Right lobe of liver (tissue), 6 donors: ENCODE measurements at regions not wholly inside any gene's neighbourhood (a gene's known extent, or its start where the extent isn't known, plus 50 kb on each side); places are given as distances from the start of the nearest gene placed in this dataset.

Experiments used
- ATAC-seq, 4 donors: fragments of 200-7000 bp; cut with Tn5 transposase; one replicate each; pipeline ENCODE4 v1.9.1; 2020; ENCODE audit warnings: mild to moderate bottlenecking in 4 of 4, moderate library complexity in 4 of 4
- DNase-seq, 3 donors: peaks; one replicate each; pipeline ENCODE4 v3.0.0-alpha.2; 2020
- H3K27ac ChIP-seq, 3 donors: fragments of 200-600 bp; one replicate each; pipeline ENCODE4 v1.8.0; 2022
- H3K27me3 ChIP-seq, 2 donors: fragments of 200-600 bp; one replicate each; pipeline ENCODE4 v1.8.0; 2022
- H3K36me3 ChIP-seq, 4 donors: fragments of 200-600 bp; sonication (generic) in 1 of 4; one replicate each; pipeline versions ENCODE4 v1.5.1 to v1.8.0; 2017 to 2022; ENCODE audit warnings: control low read depth in 1 of 4
- H3K4me1 ChIP-seq, 4 donors: fragments of 200-600 bp; sonication (generic) in 1 of 4; one replicate each; pipeline versions ENCODE4 v1.5.1 to v1.8.0; 2017 to 2022; ENCODE audit warnings: control low read depth in 1 of 4
- H3K4me3 ChIP-seq, 3 donors: fragments of 200-600 bp; one replicate each; pipeline ENCODE4 v1.8.0; 2022
- H3K9me3 ChIP-seq, 4 donors: fragments of 200-600 bp; sonication (generic) in 1 of 4; one replicate each; pipeline versions ENCODE4 v1.5.1 to v1.8.0; 2017 to 2022; ENCODE audit warnings: control low read depth in 1 of 4
- POLR2A ChIP-seq: fragments of 450-650 bp; IDR thresholded peaks from one replicate; pipeline ENCODE4 v1.6.1; 2017; ENCODE audit warnings: antibody characterized with exemption, mild to moderate bottlenecking
- WGBS: methylation state at CpG from one replicate; pipeline ENCODE4 v1.1.6; 2018; ENCODE audit warnings: low coverage, low lambda C conversion rate; ENCODE audit not compliant: insufficient coverage; ENCODE audit errors: missing lambda C conversion rate; 5-methylcytosine and 5-hydroxymethylcytosine counted together
- intact Hi-C, 2 donors: fragments of 100-400 bp; cut with DNase I; formaldehyde crosslinking; loops; one replicate each; pipeline versions ENCODE4 v1.11.2 to v1.14.1; 2022
- TF ChIP-seq, protein P1 (sequence below), 4 donors: fragments of 200-600 bp in 3 of 4; fragments of 450-650 bp in 1 of 4; IDR thresholded peaks; one replicate each; pipeline versions ENCODE4 v1.5.1 to v1.8.0; 2016 to 2022; ENCODE audit warnings: antibody characterized with exemption in 4 of 4, mild to moderate bottlenecking in 2 of 4
- donor health status: DM: no; HTN: yes; CAD: no.
- donor health status: DM: no; HTN: no; CAD: no.
- donor health status: DM: no; HTN: no; CAD: no.
- donor health status: DM: no; HTN: yes; CAD: no.
- donor health status: DM: no; HTN: yes; CAD: no.

DNA sequence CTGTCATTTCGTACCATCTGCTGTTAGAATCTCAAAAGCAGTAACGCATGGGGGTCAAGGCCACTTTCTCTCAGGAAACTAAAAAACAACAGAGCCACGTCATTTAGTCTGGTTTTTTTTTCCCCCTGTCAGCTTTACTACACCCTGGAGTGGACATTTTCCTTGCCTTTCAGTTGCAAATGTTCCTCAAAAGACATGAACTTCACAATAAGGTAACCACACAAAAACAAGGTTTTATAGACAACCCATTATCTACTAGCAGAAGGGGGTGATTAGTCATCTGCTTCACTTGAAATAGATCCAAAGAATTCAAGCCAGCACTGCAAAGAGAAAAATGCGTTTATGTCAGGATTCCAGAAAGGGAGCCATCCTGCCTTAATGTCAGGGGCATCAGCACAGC is 171.8 kb upstream of the CDIN1 start:
- no peak overlapping the region for H3K27ac ChIP-seq
- H3K4me1 ChIP-seq = no peaks in the 10 kb centered on the region
- no peaks in the 10 kb centered on the region for H3K36me3 ChIP-seq
- DNase-seq (no peak), ATAC-seq (no peak)
- TF ChIP-seq, protein P1, sequence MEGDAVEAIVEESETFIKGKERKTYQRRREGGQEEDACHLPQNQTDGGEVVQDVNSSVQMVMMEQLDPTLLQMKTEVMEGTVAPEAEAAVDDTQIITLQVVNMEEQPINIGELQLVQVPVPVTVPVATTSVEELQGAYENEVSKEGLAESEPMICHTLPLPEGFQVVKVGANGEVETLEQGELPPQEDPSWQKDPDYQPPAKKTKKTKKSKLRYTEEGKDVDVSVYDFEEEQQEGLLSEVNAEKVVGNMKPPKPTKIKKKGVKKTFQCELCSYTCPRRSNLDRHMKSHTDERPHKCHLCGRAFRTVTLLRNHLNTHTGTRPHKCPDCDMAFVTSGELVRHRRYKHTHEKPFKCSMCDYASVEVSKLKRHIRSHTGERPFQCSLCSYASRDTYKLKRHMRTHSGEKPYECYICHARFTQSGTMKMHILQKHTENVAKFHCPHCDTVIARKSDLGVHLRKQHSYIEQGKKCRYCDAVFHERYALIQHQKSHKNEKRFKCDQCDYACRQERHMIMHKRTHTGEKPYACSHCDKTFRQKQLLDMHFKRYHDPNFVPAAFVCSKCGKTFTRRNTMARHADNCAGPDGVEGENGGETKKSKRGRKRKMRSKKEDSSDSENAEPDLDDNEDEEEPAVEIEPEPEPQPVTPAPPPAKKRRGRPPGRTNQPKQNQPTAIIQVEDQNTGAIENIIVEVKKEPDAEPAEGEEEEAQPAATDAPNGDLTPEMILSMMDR (IDR thresholded peaks at IDR 0.05) = no peak
- TF ChIP-seq POLR2A = no peak
- H3K9me3 ChIP-seq = no peaks in the 10 kb centered on the region
- no peak overlapping the region for H3K4me3 ChIP-seq
- H3K27me3 ChIP-seq = no peaks in the 10 kb centered on the region
- 19% methylated on average over 4 of the region's 4 CpGs for WGBS
- intact Hi-C loops = no loop called here

- H3K4me3 ChIP-seq = no peak overlapping the region
- H3K27ac ChIP-seq = no peak overlapping the region
- no peak for DNase-seq
- WGBS = 79% methylated on average over 6 of the region's 6 CpGs
- H3K36me3 ChIP-seq = no peaks in the 10 kb centered on the region
- H3K27me3 ChIP-seq = no peaks in the 10 kb centered on the region
- TF ChIP-seq POLR2A = no peak
- TF ChIP-seq, protein P1 (IDR thresholded peaks at IDR 0.05) = no peak
- no peaks in the 10 kb centered on the region for H3K4me1 ChIP-seq
- ATAC-seq = no peak
- intact Hi-C loops = no loop called here
- no peaks in the 10 kb centered on the region for H3K9me3 ChIP-seq
Observed at GRCh38 chr15:36409819-36410218, 169.6 kb upstream of the CDIN1 start.

- no peaks in the 10 kb centered on the region for H3K4me1 ChIP-seq
Observed at GRCh38 chr15:36414670-36415069, 164.8 kb upstream of the CDIN1 start.

DNA sequence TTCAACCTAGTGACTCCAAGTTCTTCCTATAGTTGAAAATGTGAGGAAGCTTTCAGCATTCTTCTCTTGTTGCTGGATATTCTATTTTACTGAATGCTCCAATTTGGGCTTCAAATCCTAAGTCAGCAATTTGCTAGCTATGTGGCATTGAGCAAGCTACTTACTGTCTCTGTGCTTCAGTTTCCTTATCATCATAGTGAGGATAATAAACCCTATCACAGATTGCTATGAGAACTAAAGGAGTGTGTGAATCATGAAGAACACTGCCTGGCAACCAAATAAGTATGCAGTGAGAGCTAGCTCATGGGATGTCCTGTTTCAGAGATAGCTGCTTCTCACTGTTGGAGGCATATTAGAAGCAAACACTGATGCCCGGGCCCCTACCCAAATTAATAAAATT is 163.8 kb upstream of the CDIN1 start:
- no peak for TF ChIP-seq POLR2A
- TF ChIP-seq, protein P1 (IDR thresholded peaks at IDR 0.05) = no peak
- intact Hi-C loops = no loop called here
- H3K4me1 ChIP-seq = no peaks in the 10 kb centered on the region
- no peaks in the 10 kb centered on the region for H3K9me3 ChIP-seq
- no peaks in the 10 kb centered on the region for H3K27me3 ChIP-seq
- no peak for ATAC-seq
- WGBS = 45% methylated on average over 1 of the region's 1 CpG
- DNase-seq = no peak
- no peak overlapping the region for H3K27ac ChIP-seq
- no peak overlapping the region for H3K4me3 ChIP-seq
- H3K36me3 ChIP-seq = no peaks in the 10 kb centered on the region

More at GRCh38 chr15:36414670-36415069, 164.8 kb upstream of the CDIN1 start:
- no peaks in the 10 kb centered on the region for H3K36me3 ChIP-seq
- no peaks in the 10 kb centered on the region for H3K27me3 ChIP-seq
- TF ChIP-seq, protein P1 (IDR thresholded peaks at IDR 0.05) = no peak
- no peak for TF ChIP-seq POLR2A
- no peak overlapping the region for H3K27ac ChIP-seq
- intact Hi-C loops = no loop called here
- no peak overlapping the region for H3K4me3 ChIP-seq
- DNase-seq (no peak), ATAC-seq (no peak)
- no peaks in the 10 kb centered on the region for H3K9me3 ChIP-seq
- WGBS = 65% methylated on average over 5 of the region's 5 CpGs

DNA sequence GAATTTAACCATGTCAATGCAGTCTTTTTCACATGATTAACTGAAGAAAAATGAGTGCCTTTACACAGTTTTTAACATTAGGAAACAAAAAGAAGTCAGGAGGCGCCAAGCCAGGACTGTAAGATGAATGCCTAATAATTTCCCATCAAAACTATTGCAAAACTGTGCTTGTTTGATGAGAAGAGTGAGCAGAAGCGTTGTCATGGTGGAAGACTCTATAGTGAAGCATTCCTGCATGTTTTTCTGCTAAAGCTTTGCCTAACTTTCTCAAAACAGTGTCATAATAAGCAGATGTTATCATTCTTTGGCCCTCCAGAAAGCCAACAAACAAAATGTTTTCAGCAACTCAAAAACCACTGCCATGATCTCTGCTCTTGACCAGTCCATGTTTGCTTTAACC is 156.8 kb upstream of the CDIN1 start:
- no peaks in the 10 kb centered on the region for H3K4me1 ChIP-seq
- ATAC-seq (no peak), DNase-seq (no peak)
- no peak for TF ChIP-seq POLR2A
- TF ChIP-seq, protein P1 (IDR thresholded peaks at IDR 0.05) = no peak
- no peaks in the 10 kb centered on the region for H3K36me3 ChIP-seq
- H3K27ac ChIP-seq = no peak overlapping the region
- intact Hi-C loops = no loop called here
- H3K9me3 ChIP-seq = no peaks in the 10 kb centered on the region
- H3K27me3 ChIP-seq = no peaks in the 10 kb centered on the region
- WGBS = 35% methylated on average over 2 of the region's 2 CpGs
- H3K4me3 ChIP-seq = no peak overlapping the region
